ENCODE measurements at regions not wholly inside any gene's neighbourhood (a gene's known extent, or its start where the extent isn't known, plus 50 kb on each side); places are given as distances from the start of the nearest gene placed in this dataset.
A peak's percentile ranks its signal among the peaks of the same experiment; 100 is the strongest.

DNA sequence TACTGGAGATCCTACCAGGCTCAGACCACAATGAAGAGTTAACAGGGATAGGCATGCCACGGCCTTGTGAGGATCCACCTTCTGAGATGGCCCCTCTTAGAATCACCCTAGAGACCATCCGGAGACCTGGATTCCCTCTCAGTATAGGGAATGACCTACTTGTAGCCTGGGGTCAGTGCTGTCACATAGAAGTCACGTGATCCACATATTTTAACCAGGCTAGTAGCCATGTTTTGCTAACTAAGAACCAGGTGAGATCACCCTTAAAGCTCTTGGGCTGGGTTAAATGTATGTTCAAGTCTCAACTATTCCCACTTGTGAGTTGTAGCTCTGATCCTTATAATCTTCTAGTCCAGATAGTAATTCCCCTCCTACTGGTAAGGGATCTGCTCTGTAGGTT lies 215.4 kb downstream of the CCNG2 start:
- no peak for DNase-seq

DNA sequence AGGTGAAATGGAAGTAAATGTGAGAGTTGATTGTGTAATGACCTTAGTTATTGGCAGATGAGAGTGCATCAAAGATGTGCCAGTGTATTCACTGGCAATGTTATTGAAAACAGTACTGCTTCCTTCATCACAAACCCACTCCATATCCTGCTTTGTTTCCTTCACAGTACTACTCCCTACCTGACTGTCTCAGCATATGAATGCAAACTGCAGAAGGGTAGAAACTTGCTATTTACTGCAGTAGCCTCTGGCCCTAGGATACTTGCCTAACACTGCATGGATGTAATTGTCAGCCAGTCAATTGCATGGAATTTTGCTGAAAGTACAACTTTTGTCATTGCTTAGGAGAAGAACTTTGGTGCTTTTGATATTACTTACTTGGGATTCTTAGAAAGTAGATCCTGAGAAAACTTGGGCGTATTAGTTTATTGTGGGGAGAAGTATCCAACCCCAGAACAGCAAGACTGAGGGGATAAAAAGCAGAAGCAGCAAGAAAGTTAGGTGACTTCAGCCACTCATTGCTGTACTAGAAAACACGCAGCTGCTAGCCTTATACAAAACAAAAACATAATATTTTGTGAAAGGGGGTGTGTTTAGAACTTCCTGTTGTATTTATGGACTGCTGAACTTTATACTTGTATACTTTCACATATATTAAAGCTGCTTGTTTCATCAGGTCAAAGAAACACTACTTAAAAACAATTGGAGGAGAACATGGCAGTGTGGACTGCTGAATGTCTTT lies 219.0 kb downstream of the CCNG2 start:
- DNase-seq = no peak

DNA sequence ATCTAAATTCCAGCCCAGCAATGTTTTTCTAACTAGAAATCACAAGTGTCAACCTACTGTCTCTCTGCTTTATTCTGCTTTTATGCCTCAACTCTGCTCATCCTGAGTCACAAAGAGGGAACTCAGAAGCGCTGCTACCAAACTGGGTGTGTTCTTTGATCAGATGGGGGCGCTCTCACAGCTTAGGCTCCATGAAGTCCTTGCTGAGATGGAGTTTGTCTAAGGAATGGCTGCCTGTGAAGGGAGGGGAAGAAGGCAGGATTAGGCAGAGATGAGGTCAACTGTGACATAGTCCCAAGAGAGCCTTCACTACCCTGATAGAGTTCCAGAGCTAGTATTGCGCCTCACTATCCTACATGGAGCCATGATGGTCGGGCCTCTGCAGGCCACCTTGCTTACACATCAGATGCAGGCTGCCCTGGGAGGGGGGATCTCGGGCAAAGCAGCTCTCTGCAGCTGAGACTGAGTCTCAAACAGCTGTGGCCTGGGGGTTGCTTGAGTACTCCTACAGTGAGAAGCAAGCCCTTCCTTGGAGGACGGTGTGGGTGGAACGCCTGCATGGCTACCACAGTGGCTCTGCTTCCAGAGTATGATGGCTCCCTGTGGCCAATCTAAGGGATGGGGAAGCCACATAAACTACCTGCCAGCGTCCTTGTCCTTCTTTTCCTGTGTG lies 219.9 kb downstream of the CCNG2 start:
- DNase-seq = no peak

DNA sequence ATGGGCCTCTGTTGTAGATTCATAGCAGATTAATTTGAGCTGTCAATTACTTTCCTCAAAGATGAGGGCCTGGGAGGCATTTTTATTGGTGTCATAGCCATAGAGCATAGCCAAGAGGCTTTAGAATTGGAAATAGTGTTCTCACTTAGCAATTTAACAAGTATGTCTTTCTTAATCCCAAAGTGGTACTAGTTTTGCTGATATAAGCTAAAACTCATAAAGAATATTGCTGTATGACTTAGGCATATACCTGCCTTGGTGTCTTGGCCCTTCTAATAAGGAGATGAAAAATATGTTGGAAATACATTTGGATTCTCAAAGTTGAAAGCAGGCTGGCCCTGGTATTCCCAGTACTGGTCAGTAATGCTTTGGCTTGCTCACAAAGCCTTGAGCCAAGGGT lies 221.5 kb upstream of the CXCL13 start:
- no peak for DNase-seq

DNA sequence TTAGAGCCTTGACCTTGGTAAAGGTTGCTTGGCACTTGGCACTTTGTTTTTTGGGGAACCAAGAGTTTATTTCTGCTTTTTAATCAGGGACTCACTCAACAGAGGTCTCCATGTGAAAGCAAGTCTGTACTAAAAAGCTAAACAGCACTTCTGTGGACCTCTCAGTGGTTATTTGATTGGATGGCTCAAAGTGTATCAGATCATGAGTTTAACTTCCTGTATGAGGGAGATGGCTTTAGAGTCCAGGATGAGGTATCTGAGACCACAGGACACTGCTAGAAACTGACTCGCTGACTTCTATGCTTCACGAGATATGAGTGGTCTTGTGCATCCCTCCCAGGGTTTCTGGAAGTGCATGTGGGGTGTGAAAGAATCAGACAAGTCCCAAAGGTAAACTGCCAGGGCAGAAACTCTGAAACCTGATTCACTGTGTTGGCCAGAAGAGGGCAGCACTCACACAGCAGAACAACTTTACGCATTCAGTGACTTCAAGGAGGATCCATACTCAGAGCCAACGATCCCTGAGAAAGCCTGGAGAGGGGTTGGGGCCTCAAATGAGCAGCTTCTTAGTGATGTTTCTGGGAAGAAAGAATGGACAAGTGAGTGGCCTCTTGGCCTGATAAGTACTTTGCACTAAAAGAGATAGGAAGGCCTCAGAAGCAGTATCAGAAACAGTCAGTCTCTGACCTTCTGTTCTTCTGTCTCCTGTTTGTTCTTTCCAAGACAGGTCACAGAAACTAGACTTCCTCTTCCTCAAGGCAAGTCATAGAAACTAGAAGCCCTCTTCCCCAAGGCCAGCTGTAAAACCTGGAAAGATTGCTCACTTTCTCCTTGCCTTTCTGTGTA lies 220.3 kb upstream of the CXCL13 start:
- peak in 2 of 5 experiments; percentile 37 to 54 for DNase-seq

DNA sequence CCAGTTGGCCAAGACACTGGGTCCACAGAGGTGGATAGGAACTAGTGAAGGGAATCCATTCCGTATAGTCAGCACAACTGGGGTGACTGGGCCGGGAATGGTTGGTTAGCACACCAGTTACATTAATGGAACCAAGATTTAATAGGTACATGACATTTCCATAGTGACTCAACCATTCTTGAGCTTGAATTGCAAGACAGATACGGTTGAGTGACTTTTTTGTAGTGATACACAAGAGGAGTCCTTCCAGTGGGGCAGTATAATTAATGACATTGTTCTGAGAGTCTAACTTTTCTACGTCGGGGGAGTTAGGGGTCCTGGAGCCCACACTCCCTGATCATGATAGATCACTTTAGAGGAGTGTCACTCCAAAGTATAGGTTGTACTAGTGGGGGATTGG lies 211.6 kb upstream of the CXCL13 start:
- no peak for DNase-seq

DNA sequence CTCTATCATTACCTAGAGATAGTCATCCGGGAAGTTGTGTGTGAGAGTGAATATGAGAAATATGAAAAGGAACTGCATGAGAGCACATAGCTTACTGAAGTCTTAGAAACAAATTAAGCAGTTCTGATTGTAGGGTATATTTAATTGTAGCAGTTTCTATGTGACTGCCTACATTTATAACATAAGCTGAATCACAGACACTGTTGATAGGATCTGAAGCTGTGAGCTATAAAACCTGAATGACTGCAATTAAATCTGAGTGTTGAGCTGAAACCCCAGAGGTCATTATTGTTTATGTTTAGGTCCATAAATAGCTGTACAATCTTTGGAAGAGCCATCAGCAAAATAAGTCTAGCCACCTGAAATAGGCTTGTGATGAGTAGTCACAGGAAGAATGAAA lies 210.1 kb upstream of the CXCL13 start:
- DNase-seq = no peak

DNA sequence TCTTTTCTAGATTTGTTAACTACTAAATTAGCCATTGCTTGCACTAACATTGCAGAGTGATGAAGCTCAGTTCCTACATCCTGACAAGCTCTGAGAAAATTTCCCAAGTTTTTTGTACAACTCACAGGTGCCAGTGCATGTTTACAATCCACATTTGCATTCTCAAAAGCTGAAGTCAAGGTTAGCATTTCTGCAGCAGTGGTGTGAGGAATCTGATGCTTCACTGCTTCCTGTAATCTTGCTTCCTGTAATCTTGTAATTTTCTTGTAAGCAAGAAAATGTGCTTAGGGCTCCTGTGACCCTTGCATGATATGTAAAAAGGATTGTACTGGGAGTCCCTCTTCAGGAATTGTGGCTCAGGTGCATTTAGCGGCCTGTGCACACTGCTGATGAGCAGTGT lies 207.4 kb upstream of the CXCL13 start:
- no peak for DNase-seq

DNA sequence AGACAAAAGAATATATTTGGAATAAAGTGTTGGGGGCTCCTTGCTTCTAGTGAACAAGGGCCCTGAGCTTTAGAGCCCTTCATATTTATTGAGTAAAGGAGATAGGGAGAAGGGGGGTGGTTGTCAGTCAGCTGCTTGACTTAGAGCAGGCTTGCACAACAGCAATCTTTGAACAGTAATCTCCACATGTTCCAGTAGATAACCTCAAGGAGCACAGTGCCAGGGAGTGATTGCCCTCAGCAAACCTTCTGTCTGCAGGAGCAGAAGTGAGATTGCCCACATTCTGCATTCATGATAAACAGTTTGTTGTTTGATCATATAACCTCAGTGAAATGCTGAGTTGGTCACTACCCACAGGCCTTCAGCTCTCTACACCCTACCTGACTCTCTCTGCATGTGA lies 205.8 kb upstream of the CXCL13 start:
- no peak for DNase-seq

DNA sequence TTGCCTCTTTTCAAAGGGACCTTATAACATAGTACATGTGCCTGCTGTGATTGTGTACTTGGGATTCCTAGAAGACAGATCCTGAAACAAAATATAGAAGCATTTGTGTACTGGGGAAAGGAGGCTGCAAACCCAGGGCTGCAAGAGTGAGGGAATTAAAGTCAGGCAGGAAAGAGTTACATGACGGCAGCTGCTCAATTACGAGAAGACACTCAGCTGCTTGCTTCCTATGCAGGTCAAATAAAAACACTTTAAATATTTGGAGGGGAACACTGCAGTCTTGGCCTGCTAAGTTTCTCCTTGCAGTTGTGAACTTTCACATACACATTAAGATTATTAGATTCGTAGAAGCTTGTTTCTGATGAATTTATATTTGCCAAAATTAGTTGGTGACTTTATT lies 191.9 kb upstream of the CXCL13 start:
- DNase-seq = no peak

DNA sequence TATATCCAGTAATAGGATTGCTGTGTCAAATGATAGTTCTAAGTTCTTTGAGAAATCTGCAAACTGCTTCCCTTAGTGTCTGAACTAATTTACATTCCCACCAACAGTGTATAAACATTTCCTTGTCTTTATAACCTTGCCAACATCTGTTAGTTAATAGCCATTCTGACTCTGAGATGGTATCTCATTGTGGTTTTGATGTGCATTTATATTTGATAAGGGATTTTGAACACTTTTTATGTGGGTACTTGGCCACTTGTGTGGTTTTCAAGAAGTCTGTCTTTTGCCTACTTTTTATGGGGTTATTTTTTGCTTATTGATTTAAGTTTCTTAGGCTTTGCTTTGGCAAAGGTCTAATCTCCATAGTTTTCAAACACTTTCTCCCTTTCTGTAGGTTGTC lies 189.9 kb upstream of the CXCL13 start:
- DNase-seq = no peak

DNA sequence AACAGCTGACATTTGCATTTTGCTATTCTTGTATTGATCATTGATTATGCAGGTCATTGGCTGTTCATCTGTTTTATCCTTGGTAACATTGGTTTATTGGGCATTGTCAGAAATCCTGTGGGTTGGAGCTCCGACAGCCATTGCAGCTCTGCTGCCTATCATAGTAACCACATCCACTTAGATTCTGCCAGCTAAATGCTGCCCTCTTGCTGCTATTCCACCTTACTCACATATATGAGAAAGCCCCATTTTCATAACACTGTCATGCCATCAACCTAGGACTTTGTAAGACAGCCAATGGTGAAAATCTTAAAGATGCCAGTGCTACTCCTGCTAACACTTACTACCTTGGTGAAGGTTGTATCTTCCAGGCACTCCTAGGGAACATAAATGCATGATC lies 187.3 kb upstream of the CXCL13 start:
- DNase-seq = peak in 1 of 5 experiments; percentile 13

DNA sequence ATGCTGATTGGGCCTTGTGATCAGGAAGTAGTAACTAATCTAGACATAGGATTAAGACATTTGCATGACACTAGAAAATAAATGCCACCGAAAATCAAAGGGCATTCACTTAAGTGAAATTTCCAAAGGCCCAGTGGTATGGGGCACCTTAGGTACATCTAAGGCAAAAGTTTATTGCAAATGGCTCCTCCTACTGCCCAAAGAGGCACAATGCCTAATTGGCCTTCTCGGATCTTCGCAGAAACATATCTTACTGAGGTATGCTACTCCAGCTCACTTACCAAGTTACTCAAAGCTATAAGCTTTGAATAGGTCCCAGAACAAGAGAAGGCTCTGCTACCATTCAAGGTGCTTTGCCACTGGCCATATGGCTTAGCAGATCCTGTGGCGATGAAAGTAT lies 174.8 kb upstream of the CXCL13 start:
- DNase-seq = no peak

DNA sequence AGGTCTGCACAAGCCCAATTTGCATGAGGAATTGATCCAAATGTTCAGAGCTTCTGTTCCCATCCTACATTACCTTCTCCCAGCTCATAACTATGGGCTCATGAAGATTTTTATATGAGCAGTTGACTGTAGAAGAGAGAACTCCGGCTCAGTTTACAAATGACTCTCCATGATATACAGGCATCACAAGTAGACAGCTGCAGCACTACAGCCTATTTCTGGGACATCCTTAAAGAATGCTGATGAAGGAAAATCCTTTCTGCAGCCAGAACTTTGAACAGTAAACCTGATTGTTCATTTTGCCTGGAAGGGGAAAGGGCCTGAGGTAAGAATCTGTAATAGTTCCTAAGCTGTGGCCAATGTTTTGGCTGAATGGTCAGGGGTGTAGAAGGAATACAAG lies 174.1 kb upstream of the CXCL13 start:
- DNase-seq = no peak

DNA sequence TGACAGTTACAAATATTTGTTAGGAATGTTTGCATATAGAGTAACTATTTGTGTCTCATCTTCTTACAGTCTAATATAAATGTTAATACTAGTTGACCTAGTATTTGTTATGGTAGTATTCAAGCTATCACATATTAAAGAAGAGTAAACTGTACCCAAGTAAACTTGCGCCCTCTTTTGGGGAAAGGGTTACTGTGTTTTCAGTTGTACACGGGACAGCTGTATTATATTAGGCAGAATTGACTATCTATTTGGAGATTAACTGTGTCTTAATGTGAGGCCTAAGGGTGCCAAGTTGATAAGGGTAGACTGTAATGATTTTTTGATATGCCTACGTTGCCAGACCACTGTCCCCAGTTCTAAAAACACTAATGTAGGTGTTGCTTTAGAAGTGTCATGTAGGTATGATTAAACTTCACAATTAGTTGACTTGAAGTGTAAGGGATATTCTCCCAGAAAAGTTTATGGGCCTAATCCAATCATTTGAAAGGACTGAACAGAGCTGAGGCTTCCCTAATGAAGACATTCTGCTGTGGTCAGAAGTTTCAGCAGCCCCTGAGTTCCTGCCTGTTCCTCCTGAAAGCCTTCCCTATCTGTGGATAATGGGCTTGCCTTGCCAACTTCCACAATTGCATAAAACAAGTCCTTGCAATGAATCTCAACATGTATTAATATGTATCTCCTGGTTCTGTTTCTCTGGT lies 172.8 kb upstream of the CXCL13 start:
- DNase-seq = no peak

DNA sequence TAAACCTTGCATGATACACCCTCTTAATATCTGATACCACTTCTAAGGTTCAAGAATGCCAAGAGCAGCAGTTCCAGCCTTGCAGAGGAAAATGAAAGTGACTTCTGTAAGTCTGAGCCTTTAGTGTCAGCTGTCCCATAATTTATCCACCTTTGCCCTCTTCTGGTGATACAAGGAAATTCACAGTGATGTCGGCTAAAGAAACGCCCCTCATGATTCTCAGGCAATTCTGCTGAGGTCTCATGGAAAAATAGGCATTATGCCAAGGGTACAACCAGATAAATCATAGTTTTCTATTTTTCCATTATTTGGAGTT lies 172.2 kb upstream of the CXCL13 start:
- peak in 1 of 5 experiments; percentile 54 for DNase-seq

DNA sequence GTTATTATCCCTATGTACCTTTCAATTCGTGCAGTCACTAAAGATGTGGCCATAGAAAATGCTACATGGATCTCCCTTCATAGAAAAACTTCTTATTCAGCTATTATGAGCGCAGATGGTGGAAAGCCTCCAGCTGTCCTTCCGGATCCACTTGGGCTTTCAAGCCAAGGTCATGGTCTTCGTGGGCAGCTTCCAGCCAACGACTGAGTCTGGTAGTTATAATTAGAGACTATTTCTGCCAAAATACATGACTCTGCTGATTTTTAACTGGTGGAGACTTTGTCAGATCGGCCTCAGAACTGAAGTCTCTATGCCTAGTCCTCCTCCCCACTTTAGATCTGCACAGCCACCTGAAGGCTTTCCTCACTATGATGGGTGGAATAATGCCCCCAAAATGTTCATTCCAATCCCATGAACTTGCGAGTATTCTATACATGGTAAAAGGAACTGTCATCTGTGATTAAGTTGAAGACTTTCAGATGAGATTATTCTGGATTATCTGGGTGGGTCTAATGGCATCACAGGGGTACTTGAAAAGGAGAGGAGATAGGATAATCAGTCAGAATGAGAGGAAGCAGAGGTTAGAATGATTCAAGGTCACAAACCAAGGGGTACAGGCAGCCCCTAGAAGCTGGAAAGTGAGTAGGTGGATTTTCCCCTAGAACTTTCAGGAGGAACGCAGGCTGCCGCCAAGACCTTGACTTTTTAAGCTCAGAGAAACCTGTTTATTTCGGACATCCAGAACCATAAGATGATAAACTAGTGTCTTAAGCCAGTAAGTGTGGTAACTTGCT lies 171.1 kb upstream of the CXCL13 start:
- DNase-seq = no peak

DNA sequence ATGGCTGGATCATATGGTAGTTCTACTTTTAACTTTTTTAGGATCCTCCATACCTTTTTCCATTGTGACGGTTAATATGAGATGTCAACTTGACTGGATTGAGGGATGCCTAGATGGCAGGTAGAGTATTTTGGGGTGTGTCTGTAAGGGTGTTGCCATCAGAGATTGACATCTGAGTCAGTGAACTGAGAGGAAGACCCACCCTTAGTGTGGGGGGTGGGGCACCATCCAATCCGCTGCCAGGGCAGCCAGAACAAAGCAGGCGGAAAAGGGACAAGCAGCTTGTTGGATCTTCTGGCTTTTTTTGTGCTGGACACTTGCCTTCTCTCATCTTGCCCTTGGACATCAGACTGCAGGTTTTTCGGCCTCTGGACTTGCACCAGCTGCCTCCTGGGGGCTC lies 168.5 kb upstream of the CXCL13 start:
- no peak for DNase-seq

DNA sequence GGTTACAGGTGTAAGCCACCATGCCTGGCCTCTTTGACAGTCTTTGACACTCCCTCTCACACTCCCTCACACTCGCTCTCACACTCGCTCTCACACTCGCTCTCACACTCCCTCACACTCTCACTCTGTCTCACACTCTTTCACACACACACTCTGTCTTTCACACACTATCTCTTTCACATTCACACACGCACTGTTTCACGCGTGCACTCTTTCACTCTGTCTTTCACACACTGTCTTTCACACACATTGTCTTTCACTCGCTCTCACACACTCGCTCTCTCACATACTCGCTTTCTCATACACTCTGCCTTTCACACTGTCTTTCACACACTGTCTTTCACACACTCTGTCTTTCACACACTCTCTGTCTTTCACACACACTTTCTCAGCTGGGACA lies 167.1 kb upstream of the CXCL13 start:
- no peak for DNase-seq

DNA sequence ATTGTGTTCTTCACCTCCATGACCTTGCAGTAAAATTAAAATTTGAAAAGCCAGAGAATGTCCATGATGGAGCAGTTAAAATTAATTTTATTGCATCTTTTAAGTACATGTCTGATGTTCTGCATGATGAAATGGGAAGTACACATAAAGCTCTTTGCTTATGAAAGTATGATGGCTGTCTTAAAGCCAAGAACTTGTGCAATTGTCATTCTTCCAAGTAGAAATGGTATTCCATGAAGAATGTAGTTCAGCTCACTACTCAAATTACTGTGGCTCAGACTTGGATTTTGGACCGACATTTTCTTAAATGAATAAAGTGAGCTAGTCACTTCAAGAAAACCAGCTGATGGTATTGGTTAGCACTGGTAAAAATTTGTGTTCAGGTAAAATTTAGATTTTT lies 161.7 kb upstream of the CXCL13 start:
- no peak for DNase-seq

DNA sequence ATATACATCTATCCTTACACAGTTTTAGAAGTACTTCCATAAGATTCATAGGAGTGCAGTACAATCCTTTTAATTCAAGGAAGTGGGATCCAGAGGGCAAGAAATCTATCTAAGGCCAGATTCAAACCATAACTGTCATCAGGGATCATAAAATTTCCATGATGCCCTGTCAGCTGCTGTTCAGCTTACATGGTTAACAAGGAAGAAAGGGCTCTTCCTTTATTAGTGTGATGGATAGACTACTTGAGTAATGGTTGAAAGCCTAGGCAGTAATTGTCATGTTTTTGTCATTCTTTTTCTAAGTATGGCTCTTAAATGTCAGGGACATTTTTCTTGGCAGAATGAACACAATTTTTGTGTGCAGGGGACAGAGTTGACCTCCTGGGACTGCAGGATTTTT lies 159.8 kb upstream of the CXCL13 start:
- DNase-seq = no peak

DNA sequence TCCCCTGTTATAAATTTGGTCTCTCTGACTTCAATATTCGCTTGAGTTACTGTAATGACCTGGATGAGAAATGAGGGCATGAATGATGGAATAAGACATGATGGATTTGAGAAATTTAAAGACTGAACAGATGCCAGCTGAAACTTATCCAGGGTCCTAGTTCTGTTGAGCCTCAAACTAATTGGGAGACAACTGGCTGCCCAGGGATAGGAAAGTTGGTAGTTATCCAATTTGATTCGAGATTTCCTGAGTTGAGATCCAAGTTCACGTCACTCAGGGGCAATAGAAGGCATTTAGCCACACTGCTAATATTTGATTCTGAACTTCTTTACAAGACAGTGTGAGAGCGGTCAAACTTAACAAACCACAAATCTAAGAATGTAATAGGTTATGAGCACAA lies 159.0 kb upstream of the CXCL13 start:
- DNase-seq = no peak

DNA sequence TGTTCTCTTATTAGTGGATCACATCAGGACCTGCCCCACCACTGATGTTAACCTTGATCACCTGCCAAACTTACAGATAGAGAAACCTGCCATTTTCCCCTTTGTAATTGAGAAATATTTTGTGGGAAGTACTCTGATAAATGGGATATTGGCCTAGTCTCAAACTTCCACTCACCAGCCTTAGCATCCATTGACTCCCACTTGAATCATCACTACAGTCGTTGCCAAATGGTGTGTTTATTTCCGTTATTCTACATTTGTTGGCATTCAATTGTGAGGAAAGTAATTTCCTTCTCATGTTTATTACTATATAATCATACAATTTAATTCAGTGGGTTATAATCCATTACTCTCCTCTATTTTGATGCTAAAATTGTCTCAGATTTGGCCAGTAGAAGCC lies 156.4 kb upstream of the CXCL13 start:
- DNase-seq = no peak
